ENCODE measurements at regions not wholly inside any gene's neighbourhood (a gene's known extent, or its start where the extent isn't known, plus 50 kb on each side); places are given as distances from the start of the nearest gene placed in this dataset.

DNA sequence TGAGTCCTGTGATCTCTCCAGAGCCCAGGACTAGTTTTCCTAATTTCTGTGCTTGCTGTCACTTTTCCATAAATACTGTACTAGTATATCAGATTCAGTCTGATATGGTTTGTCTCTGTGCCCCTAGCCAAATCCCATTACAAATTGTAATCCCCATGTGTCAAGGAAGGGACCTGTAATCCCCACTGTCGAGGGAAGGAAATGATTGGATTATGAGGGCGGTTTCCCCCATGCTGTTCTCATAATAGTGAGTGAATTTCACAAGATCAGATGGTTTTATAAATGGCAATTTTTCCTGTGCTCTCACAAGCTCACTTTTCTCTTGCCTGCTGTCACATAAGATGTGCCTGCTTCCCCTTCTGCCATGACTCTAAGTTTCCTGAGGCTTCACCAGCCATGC is 54.8 kb upstream of the IFRD1 start:
- H3K4me1 ChIP-seq: peaks cover 7% of the 10 kb centered on the region
- no peaks in the 10 kb centered on the region for H3K27me3 ChIP-seq (ENCODE audit: low read depth)
- intact Hi-C loops (cut with DNase I): no loop called here
- H3K27ac ChIP-seq: no peak overlapping the region
- no peak for ATAC-seq
- TF ChIP-seq, protein P1, sequence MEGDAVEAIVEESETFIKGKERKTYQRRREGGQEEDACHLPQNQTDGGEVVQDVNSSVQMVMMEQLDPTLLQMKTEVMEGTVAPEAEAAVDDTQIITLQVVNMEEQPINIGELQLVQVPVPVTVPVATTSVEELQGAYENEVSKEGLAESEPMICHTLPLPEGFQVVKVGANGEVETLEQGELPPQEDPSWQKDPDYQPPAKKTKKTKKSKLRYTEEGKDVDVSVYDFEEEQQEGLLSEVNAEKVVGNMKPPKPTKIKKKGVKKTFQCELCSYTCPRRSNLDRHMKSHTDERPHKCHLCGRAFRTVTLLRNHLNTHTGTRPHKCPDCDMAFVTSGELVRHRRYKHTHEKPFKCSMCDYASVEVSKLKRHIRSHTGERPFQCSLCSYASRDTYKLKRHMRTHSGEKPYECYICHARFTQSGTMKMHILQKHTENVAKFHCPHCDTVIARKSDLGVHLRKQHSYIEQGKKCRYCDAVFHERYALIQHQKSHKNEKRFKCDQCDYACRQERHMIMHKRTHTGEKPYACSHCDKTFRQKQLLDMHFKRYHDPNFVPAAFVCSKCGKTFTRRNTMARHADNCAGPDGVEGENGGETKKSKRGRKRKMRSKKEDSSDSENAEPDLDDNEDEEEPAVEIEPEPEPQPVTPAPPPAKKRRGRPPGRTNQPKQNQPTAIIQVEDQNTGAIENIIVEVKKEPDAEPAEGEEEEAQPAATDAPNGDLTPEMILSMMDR (IDR thresholded peaks at IDR 0.05): no peak
- H3K9me3 ChIP-seq: no peaks in the 10 kb centered on the region
- H3K4me3 ChIP-seq: no peak overlapping the region
- H3K36me3 ChIP-seq: no peaks in the 10 kb centered on the region
- no peak for DNase-seq

DNA sequence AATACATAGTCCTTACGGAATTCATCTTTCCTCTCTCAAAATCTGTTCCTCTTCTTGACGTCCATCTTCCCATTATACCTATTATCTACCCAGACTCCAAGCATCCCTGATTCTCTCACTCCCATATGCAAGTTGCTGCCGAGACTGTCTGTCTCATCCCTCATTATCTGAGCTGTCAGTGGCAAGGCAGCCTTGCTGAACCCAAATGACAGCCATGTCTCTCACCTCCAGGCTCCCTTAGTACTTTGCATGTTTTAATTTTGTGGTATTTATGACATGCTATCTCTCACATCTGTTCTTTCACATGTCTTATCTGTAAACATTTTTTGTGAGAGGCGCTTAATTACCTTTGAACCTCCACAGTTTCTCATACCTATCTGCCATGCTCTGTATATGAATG is 54.4 kb upstream of the IFRD1 start:
- intact Hi-C loops (cut with DNase I): no loop called here
- Histone ChIP-seq H3K27me3 (ENCODE audit: low read depth) (no peaks in the 10 kb centered on the region), H3K4me3 (no peak overlapping the region), H3K36me3 (no peaks in the 10 kb centered on the region), H3K27ac (no peak overlapping the region), H3K9me3 (no peaks in the 10 kb centered on the region), H3K4me1 (peaks cover 7% of the 10 kb centered on the region)
- TF ChIP-seq, protein P1 (IDR thresholded peaks at IDR 0.05): no peak
- ATAC-seq: no peak
- no peak for DNase-seq

DNA sequence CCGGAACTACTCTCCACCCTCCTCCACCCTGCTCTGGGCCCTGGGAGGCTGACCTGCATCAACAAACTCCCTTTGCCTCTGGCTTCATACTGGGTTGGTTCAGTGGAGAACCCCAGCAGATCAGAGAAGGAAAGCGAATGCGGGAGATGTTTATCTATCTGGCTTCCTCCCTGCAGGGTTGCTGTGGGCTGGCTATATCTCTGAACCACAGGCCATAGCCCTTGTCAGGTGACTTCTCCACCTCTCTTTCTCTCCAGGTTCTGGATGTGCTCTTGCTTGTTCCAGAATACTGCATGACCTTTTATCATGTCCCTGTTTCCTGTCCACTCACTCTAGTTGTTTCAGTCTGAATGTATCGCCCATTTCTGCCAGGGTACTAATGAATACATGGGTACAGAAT is 51.7 kb upstream of the IFRD1 start:
- TF ChIP-seq, protein P1 (IDR thresholded peaks at IDR 0.05): no peak
- H3K4me3 ChIP-seq: no peak overlapping the region
- H3K4me1 ChIP-seq: no peaks in the 10 kb centered on the region
- H3K9me3 ChIP-seq: no peaks in the 10 kb centered on the region
- intact Hi-C loops (cut with DNase I): no loop called here
- no peak for DNase-seq
- H3K36me3 ChIP-seq: no peaks in the 10 kb centered on the region
- H3K27me3 ChIP-seq (ENCODE audit: low read depth): no peaks in the 10 kb centered on the region
- H3K27ac ChIP-seq: no peak overlapping the region
- ATAC-seq: no peak

DNA sequence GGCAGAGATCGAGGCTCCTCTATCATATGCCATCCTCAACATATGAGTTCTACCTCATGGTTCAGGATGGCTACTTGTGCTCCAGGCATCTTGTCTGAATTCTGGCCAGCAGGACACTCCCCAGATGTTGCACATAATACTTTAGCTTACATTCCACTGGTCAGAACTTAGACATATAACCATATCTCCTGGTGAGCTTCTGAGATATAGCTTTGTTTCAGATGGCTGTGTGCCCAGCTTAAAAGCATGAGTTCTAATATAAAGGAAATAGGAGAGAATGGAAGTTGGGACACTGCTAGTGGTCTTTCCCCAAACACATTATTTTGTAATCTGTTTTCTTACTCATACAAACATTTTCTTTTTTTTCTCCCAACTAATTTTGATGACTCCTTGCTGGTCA is 50.8 kb upstream of the IFRD1 start:
- H3K27me3 ChIP-seq (ENCODE audit: low read depth): no peaks in the 10 kb centered on the region
- no peaks in the 10 kb centered on the region for H3K4me1 ChIP-seq
- ATAC-seq (no peak), DNase-seq (no peak)
- no peaks in the 10 kb centered on the region for H3K36me3 ChIP-seq
- no peak overlapping the region for H3K27ac ChIP-seq
- H3K4me3 ChIP-seq: no peak overlapping the region
- TF ChIP-seq, protein P1 (IDR thresholded peaks at IDR 0.05): no peak
- intact Hi-C loops (cut with DNase I): no loop called here
- H3K9me3 ChIP-seq: no peaks in the 10 kb centered on the region

DNA sequence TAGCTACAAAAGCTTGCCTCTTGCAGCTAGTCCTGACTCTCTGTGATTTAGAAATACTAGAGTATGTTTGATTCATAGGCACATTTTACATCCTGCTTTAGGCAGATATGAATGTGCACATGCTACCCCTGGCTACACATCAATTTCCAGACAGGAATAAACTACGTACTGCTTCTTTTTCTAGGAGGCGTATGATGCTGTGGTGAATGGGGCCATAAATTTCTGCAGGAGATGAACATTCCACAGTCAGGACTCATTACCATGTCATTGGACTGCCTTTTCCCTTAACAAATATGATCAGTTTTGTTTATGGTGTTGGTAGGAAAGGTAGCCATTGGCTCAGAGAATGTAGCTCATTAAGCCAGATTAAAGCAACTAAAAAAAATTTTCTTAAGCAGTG is 50.1 kb upstream of the IFRD1 start:
- DNase-seq (no peak), ATAC-seq (no peak)
- no peaks in the 10 kb centered on the region for H3K27me3 ChIP-seq (ENCODE audit: low read depth)
- H3K36me3 ChIP-seq: no peaks in the 10 kb centered on the region
- TF ChIP-seq, protein P1 (IDR thresholded peaks at IDR 0.05): no peak
- no peaks in the 10 kb centered on the region for H3K4me1 ChIP-seq
- H3K4me3 ChIP-seq: no peak overlapping the region
- intact Hi-C loops (cut with DNase I): loop anchor here (10.0 kb wide), 1 partner anchor 635 kb away; no protein-coding TSS in a partner anchor
- H3K9me3 ChIP-seq: no peaks in the 10 kb centered on the region
- H3K27ac ChIP-seq: no peak overlapping the region

All from lower lobe of right lung (tissue), 2 donors.